ENCODE measurements at regions not wholly inside any gene's neighbourhood (a gene's known extent, or its start where the extent isn't known, plus 50 kb on each side); places are given as distances from the start of the nearest gene placed in this dataset.
A peak's percentile ranks its signal among the peaks of the same experiment; 100 is the strongest.

- DNase-seq (ENCODE audit: low read depth) = no peak
Measured at GRCh38 chr7:97466071-97466470, 265.8 kb upstream of the TAC1 start.

DNA sequence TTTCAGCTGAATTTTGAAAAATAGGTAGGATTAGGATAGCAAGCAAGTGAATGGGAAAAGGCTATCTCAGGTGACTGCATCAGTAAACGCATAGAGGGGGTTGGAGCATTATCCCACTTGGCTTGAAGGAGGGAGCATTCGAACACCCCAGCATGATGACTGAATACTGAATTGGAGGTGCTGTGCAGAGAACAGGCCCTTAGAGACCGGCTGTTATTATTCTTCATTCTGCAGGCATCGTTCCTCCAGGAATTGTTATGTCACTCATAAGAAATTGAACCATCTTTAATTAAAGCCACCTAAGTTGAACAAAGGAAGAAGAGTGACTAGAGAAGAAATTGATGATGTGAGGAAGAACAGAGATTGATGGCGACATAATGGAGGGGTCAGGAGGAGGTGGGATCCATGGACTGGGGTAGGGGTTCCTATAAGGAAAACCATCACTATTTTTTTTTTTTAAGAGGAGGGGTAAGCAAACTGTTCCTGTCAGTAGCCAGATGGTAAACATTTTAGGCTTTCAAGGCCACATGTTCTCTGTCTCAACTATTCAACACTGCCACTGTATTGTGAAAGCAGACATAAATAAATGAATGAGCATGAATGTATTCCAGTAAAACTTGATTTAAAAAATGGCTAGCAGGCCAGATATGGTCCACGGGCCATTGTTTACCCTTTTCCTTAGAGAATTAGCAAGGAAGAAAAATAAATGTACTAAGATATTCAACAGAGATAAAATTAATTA is 264.7 kb upstream of the TAC1 start:
- DNase-seq (ENCODE audit: low read depth) = no peak

- DNase-seq (ENCODE audit: low read depth) = no peak
Measured at GRCh38 chr7:97468493-97468892, 263.4 kb upstream of the TAC1 start.

DNA sequence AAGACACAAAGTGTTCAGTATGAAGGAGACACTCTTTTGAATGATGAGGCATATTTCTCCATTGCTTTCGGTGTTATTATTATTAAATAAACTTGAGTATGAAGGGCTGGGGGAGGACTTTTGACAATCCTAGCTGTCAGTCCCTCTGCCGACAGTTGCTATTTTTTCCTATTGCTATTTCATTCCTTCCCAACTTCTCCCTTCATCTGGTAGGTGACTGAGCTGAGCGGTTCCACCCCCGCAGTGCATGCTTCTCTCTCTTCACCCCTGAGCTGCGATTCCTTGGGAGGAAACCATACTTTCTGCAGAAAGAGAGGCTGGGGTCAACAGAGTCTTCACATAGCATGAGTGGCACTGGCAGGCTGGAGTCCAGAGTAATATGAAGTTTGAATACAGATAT is 261.2 kb upstream of the TAC1 start:
- DNase-seq (ENCODE audit: low read depth) = no peak

DNA sequence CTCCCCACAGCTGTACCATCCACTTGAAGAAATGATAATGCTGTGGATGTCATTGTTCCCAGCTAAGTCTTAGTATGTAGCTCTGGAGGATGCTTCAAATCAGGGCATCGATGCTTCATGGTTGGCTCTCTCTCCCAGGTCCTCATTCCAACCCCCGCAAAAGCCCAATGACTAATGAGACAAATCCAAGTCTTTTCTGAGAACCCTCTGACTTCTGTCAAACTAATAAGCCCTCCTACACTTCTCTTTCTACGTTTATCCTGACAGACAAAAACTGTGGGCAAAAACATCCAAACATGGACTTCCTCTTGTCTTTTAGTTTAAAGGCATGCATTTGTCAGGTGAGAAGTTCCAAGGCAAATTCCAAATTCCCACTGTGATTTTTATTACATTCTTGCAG is 260.4 kb upstream of the TAC1 start:
- no peak for DNase-seq (ENCODE audit: low read depth)

DNA sequence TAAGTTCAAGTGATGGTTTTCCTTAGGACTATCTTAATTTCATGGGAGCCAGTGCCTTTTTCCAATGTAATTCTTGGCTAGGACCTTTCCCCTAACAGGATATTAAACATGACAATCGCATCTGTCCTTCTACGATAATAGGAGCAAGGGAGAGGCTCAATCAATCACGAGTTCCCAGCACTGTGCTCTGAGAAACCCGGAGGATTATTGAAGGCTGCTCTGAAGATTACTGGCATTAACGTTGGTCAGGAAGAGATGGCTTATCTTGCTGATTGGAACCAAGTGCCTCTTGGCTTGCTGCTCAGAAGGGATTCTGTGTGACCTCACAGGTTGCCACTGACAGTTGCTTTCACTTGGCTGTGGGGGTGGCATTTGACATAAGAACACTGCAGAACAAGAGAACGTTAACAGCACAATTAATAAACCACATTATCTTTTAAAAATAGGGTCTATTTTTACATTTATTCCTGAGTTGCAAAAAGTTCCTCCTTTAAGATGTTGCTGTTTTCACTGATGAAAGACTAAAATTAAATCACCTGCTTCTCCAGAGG is 252.1 kb upstream of the TAC1 start:
- no peak for DNase-seq (ENCODE audit: low read depth)

- peak; percentile 1 for DNase-seq (ENCODE audit: low read depth)
Measured at GRCh38 chr7:97480772-97481390, 251.0 kb upstream of the TAC1 start.

DNA sequence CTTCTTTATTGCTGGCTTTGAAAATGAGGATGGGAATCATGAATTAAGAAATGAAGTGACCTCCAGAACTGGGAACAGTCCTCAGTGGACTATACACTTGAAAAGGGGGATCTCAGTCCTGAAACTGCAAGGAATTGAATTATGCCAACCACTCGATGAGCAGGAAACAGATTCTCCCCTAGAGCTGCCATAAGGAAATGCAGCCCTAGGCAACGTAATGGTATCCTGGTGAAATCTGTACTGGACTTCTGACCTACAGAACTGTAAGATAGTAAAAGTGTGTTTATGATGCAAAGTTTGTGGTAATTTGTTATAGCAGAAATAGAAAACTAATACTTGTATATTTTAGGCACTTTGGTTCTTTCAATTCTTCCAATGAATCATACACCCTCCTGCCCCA is 236.4 kb upstream of the TAC1 start:
- DNase-seq (ENCODE audit: low read depth) = no peak

DNA sequence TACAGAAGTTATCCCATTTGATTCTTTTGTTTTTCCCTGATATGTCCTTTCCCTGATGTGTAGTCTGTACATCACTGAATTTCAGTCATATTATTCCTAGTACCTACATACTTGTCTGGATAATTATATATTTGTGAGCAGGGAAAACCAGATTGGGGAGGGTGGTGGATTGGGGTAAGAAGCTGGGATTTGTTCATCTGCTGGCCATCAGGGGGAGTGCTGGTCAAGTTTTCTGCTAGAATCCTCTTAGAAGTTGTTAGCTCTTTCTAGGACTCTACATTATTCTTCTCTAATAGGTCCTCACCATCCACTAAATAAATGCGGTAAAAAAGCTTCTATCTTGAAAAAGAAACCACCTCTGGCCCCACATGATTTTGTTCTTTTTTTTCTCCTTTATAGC is 232.7 kb upstream of the TAC1 start:
- DNase-seq (ENCODE audit: low read depth) = peak; percentile 28

GRCh38 chr7:97503367-97504094 is 228.4 kb upstream of the TAC1 start:
- no peak for DNase-seq (ENCODE audit: low read depth)

GRCh38 chr7:97506728-97507127 is 225.2 kb upstream of the TAC1 start:
- no peak for DNase-seq (ENCODE audit: low read depth)

- DNase-seq (ENCODE audit: low read depth) = no peak
Measured at GRCh38 chr7:97512441-97513207, 219.3 kb upstream of the TAC1 start.

GRCh38 chr7:97513326-97513725 is 218.6 kb upstream of the TAC1 start:
- no peak for DNase-seq (ENCODE audit: low read depth)

- DNase-seq (ENCODE audit: low read depth) = no peak
Measured at GRCh38 chr7:97541188-97541587, 190.7 kb upstream of the TAC1 start.

GRCh38 chr7:97555857-97556421 is 175.9 kb upstream of the TAC1 start:
- no peak for DNase-seq (ENCODE audit: low read depth)

GRCh38 chr7:97565665-97566064 is 166.2 kb upstream of the TAC1 start:
- no peak for DNase-seq (ENCODE audit: low read depth)

GRCh38 chr7:97573065-97573464 is 158.8 kb upstream of the TAC1 start:
- no peak for DNase-seq (ENCODE audit: low read depth)

- no peak for DNase-seq (ENCODE audit: low read depth)
Measured at GRCh38 chr7:97576043-97576442, 155.8 kb upstream of the TAC1 start.

DNA sequence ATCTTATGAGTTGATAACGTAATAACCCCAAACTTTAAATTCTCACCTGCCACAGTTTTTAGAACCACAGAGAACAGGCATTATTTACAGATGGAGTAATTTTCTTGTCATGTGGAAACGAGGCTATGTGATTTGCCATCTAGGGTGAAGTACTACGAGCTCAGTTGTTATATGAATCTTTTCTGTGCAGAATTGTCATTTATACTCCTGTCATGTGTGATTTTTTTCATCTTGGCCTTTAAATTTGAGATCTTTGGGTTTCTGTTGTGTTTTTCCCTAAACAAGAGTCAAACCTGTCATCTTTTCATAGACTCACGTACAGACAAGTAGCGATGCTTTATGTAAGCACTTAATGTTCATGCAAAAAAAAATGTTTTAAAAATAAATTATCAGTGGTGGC is 153.7 kb upstream of the TAC1 start:
- DNase-seq (ENCODE audit: low read depth) = no peak

DNA sequence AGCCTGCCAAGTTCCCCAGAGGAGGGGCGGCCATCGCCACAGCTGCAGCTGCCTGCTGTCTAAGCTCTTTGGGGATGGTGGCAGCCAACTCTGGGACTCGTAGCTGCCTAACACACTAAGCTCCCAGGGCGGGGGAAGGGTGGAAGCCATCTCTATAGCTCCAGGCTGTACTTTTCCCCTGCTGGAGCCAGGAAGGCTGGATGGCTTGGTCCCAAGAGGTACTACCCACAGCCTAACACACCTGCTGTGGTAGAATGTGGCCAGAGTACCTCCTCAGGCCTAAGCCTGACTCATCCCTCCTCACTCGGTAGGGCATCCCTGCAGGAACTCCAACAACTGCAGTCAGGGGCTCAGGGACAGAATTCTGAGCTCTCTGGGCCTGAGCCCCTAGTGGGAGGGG is 151.7 kb upstream of the TAC1 start:
- no peak for DNase-seq (ENCODE audit: low read depth)

- DNase-seq (ENCODE audit: low read depth) = no peak
Measured at GRCh38 chr7:97595439-97595838, 136.4 kb upstream of the TAC1 start.
